Ishikawa (cell line): ENCODE measurements at regions not wholly inside any gene's neighbourhood (a gene's known extent, or its start where the extent isn't known, plus 50 kb on each side); places are given as distances from the start of the nearest gene placed in this dataset.

Experiments used
- CEBPB ChIP-seq: IDR thresholded peaks from 2 replicates; pipeline ENCODE4 v1.6.1; 2012
- CREB1 ChIP-seq: IDR thresholded peaks from 2 replicates; pipeline ENCODE4 v1.6.1; 2012; ENCODE audit warnings: low read depth
- EGR1 ChIP-seq: IDR thresholded peaks from 2 replicates; pipeline ENCODE4 v1.6.1; 2012
- EP300 ChIP-seq: IDR thresholded peaks from 2 replicates; pipeline ENCODE4 v1.6.1; 2012; ENCODE audit warnings: borderline replicate concordance
- FOXM1 ChIP-seq: IDR thresholded peaks from 2 replicates; pipeline ENCODE4 v1.6.1; 2012; ENCODE audit warnings: low read depth, borderline replicate concordance
- MAX ChIP-seq: IDR thresholded peaks from 2 replicates; pipeline ENCODE4 v1.6.1; 2012
- NFIC ChIP-seq: IDR thresholded peaks from 2 replicates; pipeline ENCODE4 v1.6.1; 2012
- RAD21 ChIP-seq: IDR thresholded peaks from 2 replicates; pipeline ENCODE4 v1.6.1; 2012; ENCODE audit warnings: low read depth
- REST ChIP-seq: IDR thresholded peaks from 2 replicates; pipeline ENCODE4 v1.6.1; 2012; ENCODE audit warnings: low read depth, mild to moderate bottlenecking
- TAF1 ChIP-seq: IDR thresholded peaks from 2 replicates; pipeline ENCODE4 v1.6.1; 2012; ENCODE audit warnings: low read depth, mild to moderate bottlenecking
- TCF12 ChIP-seq: IDR thresholded peaks from 2 replicates; pipeline ENCODE4 v1.6.1; 2012; ENCODE audit warnings: low read depth
- TEAD4 ChIP-seq: IDR thresholded peaks from 2 replicates; pipeline ENCODE4 v1.6.1; 2012
- USF1 ChIP-seq: IDR thresholded peaks from 2 replicates; pipeline ENCODE4 v1.6.1; 2012
- YY1 ChIP-seq: IDR thresholded peaks from 2 replicates; pipeline ENCODE4 v1.6.1; 2012; ENCODE audit warnings: low read depth
- ZBTB7A ChIP-seq: IDR thresholded peaks from 2 replicates; pipeline ENCODE4 v1.6.1; 2012; ENCODE audit warnings: low read depth

- TF ChIP-seq CEBPB, result no peak
Observed at GRCh38 chr2:128988326-128988725, 669.7 kb upstream of the HS6ST1 start.

GRCh38 chr2:128988967-128989366, 670.3 kb upstream of the HS6ST1 start:
- no peak for TF ChIP-seq NFIC

- TF ChIP-seq YY1 (no peak), USF1 (no peak), ZBTB7A (no peak), CEBPB (no peak), EGR1 (no peak), CREB1 (no peak), RAD21 (no peak), TAF1 (no peak), REST (no peak), FOXM1 (no peak), TCF12 (no peak), EP300 (no peak), TEAD4 (no peak)
Observed at GRCh38 chr2:128995086-128995485, 676.4 kb upstream of the HS6ST1 start.

GRCh38 chr2:128996078-128996477, 677.4 kb upstream of the HS6ST1 start:
- TF ChIP-seq TCF12 (no peak), ZBTB7A (no peak), RAD21 (no peak), NFIC (no peak)

- TF ChIP-seq CEBPB, result no peak
Observed at GRCh38 chr2:128997166-128997866, 678.6 kb upstream of the HS6ST1 start.

- TF ChIP-seq USF1 (no peak), RAD21 (no peak), EP300 (no peak), REST (no peak), TAF1 (no peak), NFIC (no peak), FOXM1 (no peak), TEAD4 (no peak), MAX (no peak), CREB1 (no peak)
Observed at GRCh38 chr2:129001926-129002325, 683.3 kb upstream of the HS6ST1 start.

- TF ChIP-seq YY1 (no peak), TAF1 (no peak), REST (no peak), ZBTB7A (no peak), EP300 (no peak), TEAD4 (no peak), RAD21 (no peak), NFIC (no peak), USF1 (no peak), MAX (no peak), FOXM1 (no peak), TCF12 (no peak), EGR1 (no peak), CREB1 (no peak), CEBPB (no peak)
Observed at GRCh38 chr2:129002751-129003150, 684.1 kb upstream of the HS6ST1 start.
